ENCODE measurements at regions not wholly inside any gene's neighbourhood (a gene's known extent, or its start where the extent isn't known, plus 50 kb on each side); places are given as distances from the start of the nearest gene placed in this dataset.

GRCh38 chr18:22550861-22551260 is 133.1 kb upstream of the CTAGE1 start:
- no peaks in the 10 kb centered on the region for H3K36me3 ChIP-seq (ENCODE audit: control insufficient read depth in 2 of 2, extremely low read depth in 1 of 2, insufficient read depth in 1 of 2, low read length in 1 of 2)
- DNase-seq (no peak), ATAC-seq (replicated peaks in 1 of 4) (no peak)
- H3K27ac ChIP-seq (ENCODE audit: low read length) = no peak overlapping the region
- ChIA-PET CTCF (no interaction called here), POLR2A (no interaction called here)
- no peak overlapping the region for H3K4me3 ChIP-seq (ENCODE audit: control insufficient read depth in 1 of 2, extremely low read depth in 1 of 2, low read length in 1 of 2)
- WGBS (ENCODE audit: insufficient coverage) = no CpG with 5 or more reads among the region's 1 CpG
- H3K27me3 ChIP-seq (replicated peaks in 1 of 2; ENCODE audit: control insufficient read depth in 2 of 2, extremely low read depth in 1 of 2, insufficient read depth in 2 of 2, low read length in 1 of 2) = no peaks in the 10 kb centered on the region
- Mint-ChIP-seq H3K4me1 (no peaks in the 10 kb centered on the region), H3K4me3 (no peak overlapping the region), H3K9me3 (no peaks in the 10 kb centered on the region), H3K36me3 (no peaks in the 10 kb centered on the region), H3K27ac (no peak overlapping the region), H3K27me3 (peaks cover 2 to 5% of the 10 kb centered on the region in 2 donors)
- H3K4me1 ChIP-seq (ENCODE audit: control insufficient read depth in 1 of 2, extremely low read depth in 1 of 2, insufficient read depth in 2 of 2, low read length in 2 of 2) = no peaks in the 10 kb centered on the region
- no peaks in the 10 kb centered on the region for H3K9me3 ChIP-seq

- POLR2A ChIA-PET = no interaction called here
- DNase-seq (no peak), ATAC-seq (replicated peaks in 1 of 4) (no peak)
- Histone ChIP-seq H3K27me3 (replicated peaks in 1 of 2; ENCODE audit: control insufficient read depth in 2 of 2, extremely low read depth in 1 of 2, insufficient read depth in 2 of 2, low read length in 1 of 2) (no peaks in the 10 kb centered on the region), H3K9me3 (no peaks in the 10 kb centered on the region), H3K27ac (ENCODE audit: low read length) (no peak overlapping the region), H3K36me3 (ENCODE audit: control insufficient read depth in 2 of 2, extremely low read depth in 1 of 2, insufficient read depth in 1 of 2, low read length in 1 of 2) (no peaks in the 10 kb centered on the region), H3K4me3 (ENCODE audit: control insufficient read depth in 1 of 2, extremely low read depth in 1 of 2, low read length in 1 of 2) (no peak overlapping the region), H3K4me1 (ENCODE audit: control insufficient read depth in 1 of 2, extremely low read depth in 1 of 2, insufficient read depth in 2 of 2, low read length in 2 of 2) (no peaks in the 10 kb centered on the region)
- H3K27me3 Mint-ChIP-seq = peaks cover 2 to 7% of the 10 kb centered on the region in 2 donors
- no peaks in the 10 kb centered on the region for H3K4me1 Mint-ChIP-seq
- WGBS (ENCODE audit: insufficient coverage) = no CpG with 5 or more reads among the region's 5 CpGs
- H3K4me3 Mint-ChIP-seq = no peak overlapping the region
- CTCF ChIA-PET = no interaction called here
- no peaks in the 10 kb centered on the region for H3K36me3 Mint-ChIP-seq
- H3K27ac Mint-ChIP-seq = no peak overlapping the region
- no peaks in the 10 kb centered on the region for H3K9me3 Mint-ChIP-seq
These were observed 133.9 kb upstream of the CTAGE1 start for GRCh38 chr18:22551536-22552151.

- H3K27ac Mint-ChIP-seq = no peak overlapping the region
- H3K36me3 Mint-ChIP-seq = no peaks in the 10 kb centered on the region
- H3K9me3 Mint-ChIP-seq = no peaks in the 10 kb centered on the region
- DNase-seq = no peak
- POLR2A ChIA-PET = interaction anchor here in 1 of 2 donors (1.0 kb wide), 1 partner anchor 32 kb away, joined by 3 read pairs; no protein-coding TSS in a partner anchor
- H3K27me3 ChIP-seq (replicated peaks in 1 of 2; ENCODE audit: control insufficient read depth in 2 of 2, extremely low read depth in 1 of 2, insufficient read depth in 2 of 2, low read length in 1 of 2) = peaks cover 0 to 2% of the 10 kb centered on the region in 2 experiments
- H3K4me3 ChIP-seq (ENCODE audit: control insufficient read depth in 1 of 2, extremely low read depth in 1 of 2, low read length in 1 of 2) = no peak overlapping the region
- no peak overlapping the region for H3K27ac ChIP-seq (ENCODE audit: low read length)
- H3K9me3 ChIP-seq = no peaks in the 10 kb centered on the region
- no peak overlapping the region for H3K4me3 Mint-ChIP-seq
- ATAC-seq (replicated peaks in 1 of 4) = no peak
- H3K4me1 Mint-ChIP-seq = no peaks in the 10 kb centered on the region
- no peaks in the 10 kb centered on the region for H3K4me1 ChIP-seq (ENCODE audit: control insufficient read depth in 1 of 2, extremely low read depth in 1 of 2, insufficient read depth in 2 of 2, low read length in 2 of 2)
- H3K36me3 ChIP-seq (ENCODE audit: control insufficient read depth in 2 of 2, extremely low read depth in 1 of 2, insufficient read depth in 1 of 2, low read length in 1 of 2) = no peaks in the 10 kb centered on the region
- 86% methylated on average over 1 of the region's 3 CpGs for WGBS (ENCODE audit: insufficient coverage)
- peaks cover 6 to 13% of the 10 kb centered on the region in 2 donors for H3K27me3 Mint-ChIP-seq
- CTCF ChIA-PET = no interaction called here
These were observed 134.5 kb upstream of the CTAGE1 start for GRCh38 chr18:22552254-22552653.

GRCh38 chr18:22552899-22553460 is 135.3 kb upstream of the CTAGE1 start:
- no peak for DNase-seq
- no peaks in the 10 kb centered on the region for H3K36me3 Mint-ChIP-seq

GRCh38 chr18:22556222-22557167 is 138.8 kb upstream of the CTAGE1 start:
- Mint-ChIP-seq H3K9me3 (no peaks in the 10 kb centered on the region), H3K27ac (no peak overlapping the region), H3K36me3 (no peaks in the 10 kb centered on the region), H3K4me3 (no peak overlapping the region), H3K4me1 (peaks cover 5 to 10% (median 7%) of the 10 kb centered on the region in 3 donors), H3K27me3 (peaks cover 31 to 36% of the 10 kb centered on the region in 2 donors)
- Histone ChIP-seq H3K9me3 (no peaks in the 10 kb centered on the region), H3K27me3 (replicated peaks in 1 of 2; ENCODE audit: control insufficient read depth in 2 of 2, extremely low read depth in 1 of 2, insufficient read depth in 2 of 2, low read length in 1 of 2) (peaks cover 14% of the 10 kb centered on the region in 2 experiments), H3K4me1 (ENCODE audit: control insufficient read depth in 1 of 2, extremely low read depth in 1 of 2, insufficient read depth in 2 of 2, low read length in 2 of 2) (peaks cover 0 to 15% of the 10 kb centered on the region in 2 experiments), H3K4me3 (ENCODE audit: control insufficient read depth in 1 of 2, extremely low read depth in 1 of 2, low read length in 1 of 2) (no peak overlapping the region), H3K27ac (ENCODE audit: low read length) (no peak overlapping the region), H3K36me3 (ENCODE audit: control insufficient read depth in 2 of 2, extremely low read depth in 1 of 2, insufficient read depth in 1 of 2, low read length in 1 of 2) (no peaks in the 10 kb centered on the region)
- no peak for ATAC-seq (replicated peaks in 1 of 4)
- CTCF ChIA-PET = interaction anchor here in 1 of 2 donors (0.5 kb wide), 1 partner anchor 1375 kb away, joined by 3 read pairs; no protein-coding TSS in a partner anchor
- WGBS (ENCODE audit: insufficient coverage) = 46% methylated on average over 3 of the region's 8 CpGs
- no peak for DNase-seq
- POLR2A ChIA-PET = no interaction called here

More at GRCh38 chr18:22552899-22553460, 135.3 kb upstream of the CTAGE1 start:
- no peaks in the 10 kb centered on the region for H3K9me3 Mint-ChIP-seq
- WGBS (ENCODE audit: insufficient coverage) = 82% methylated on average over 2 of the region's 3 CpGs
- no peak overlapping the region for H3K4me3 ChIP-seq (ENCODE audit: control insufficient read depth in 1 of 2, extremely low read depth in 1 of 2, low read length in 1 of 2)
- no peak overlapping the region for H3K4me3 Mint-ChIP-seq
- no peak overlapping the region for H3K27ac ChIP-seq (ENCODE audit: low read length)
- H3K4me1 Mint-ChIP-seq = no peaks in the 10 kb centered on the region
- CTCF ChIA-PET = no interaction called here
- H3K27ac Mint-ChIP-seq = no peak overlapping the region
- H3K27me3 Mint-ChIP-seq = peaks cover 13 to 20% of the 10 kb centered on the region in 2 donors
- peaks cover 0 to 7% of the 10 kb centered on the region in 2 experiments for H3K27me3 ChIP-seq (replicated peaks in 1 of 2; ENCODE audit: control insufficient read depth in 2 of 2, extremely low read depth in 1 of 2, insufficient read depth in 2 of 2, low read length in 1 of 2)
- no peaks in the 10 kb centered on the region for H3K36me3 ChIP-seq (ENCODE audit: control insufficient read depth in 2 of 2, extremely low read depth in 1 of 2, insufficient read depth in 1 of 2, low read length in 1 of 2)
- POLR2A ChIA-PET = interaction anchor here in 1 of 2 donors (1.0 kb wide), 1 partner anchor 32 kb away, joined by 3 read pairs; no protein-coding TSS in a partner anchor
- no peaks in the 10 kb centered on the region for H3K9me3 ChIP-seq
- H3K4me1 ChIP-seq (ENCODE audit: control insufficient read depth in 1 of 2, extremely low read depth in 1 of 2, insufficient read depth in 2 of 2, low read length in 2 of 2) = no peaks in the 10 kb centered on the region
- ATAC-seq (replicated peaks in 1 of 4) = no peak

GRCh38 chr18:22557168-22557941 is 139.6 kb upstream of the CTAGE1 start:
- DNase-seq (no peak), ATAC-seq (replicated peaks in 1 of 4) (no peak)
- Histone ChIP-seq H3K27me3 (replicated peaks in 1 of 2; ENCODE audit: control insufficient read depth in 2 of 2, extremely low read depth in 1 of 2, insufficient read depth in 2 of 2, low read length in 1 of 2) (peaks cover 14% of the 10 kb centered on the region in 2 experiments), H3K4me3 (ENCODE audit: control insufficient read depth in 1 of 2, extremely low read depth in 1 of 2, low read length in 1 of 2) (no peak overlapping the region), H3K4me1 (ENCODE audit: control insufficient read depth in 1 of 2, extremely low read depth in 1 of 2, insufficient read depth in 2 of 2, low read length in 2 of 2) (peaks cover 0 to 15% of the 10 kb centered on the region in 2 experiments), H3K27ac (ENCODE audit: low read length) (no peak overlapping the region), H3K36me3 (ENCODE audit: control insufficient read depth in 2 of 2, extremely low read depth in 1 of 2, insufficient read depth in 1 of 2, low read length in 1 of 2) (no peaks in the 10 kb centered on the region), H3K9me3 (no peaks in the 10 kb centered on the region)
- peaks cover 5 to 10% (median 7%) of the 10 kb centered on the region in 3 donors for H3K4me1 Mint-ChIP-seq
- H3K4me3 Mint-ChIP-seq = no peak overlapping the region
- ChIA-PET CTCF (no interaction called here), POLR2A (no interaction called here)
- 84% methylated on average over 11 of the region's 12 CpGs for WGBS (ENCODE audit: insufficient coverage)
- peaks cover 34 to 40% of the 10 kb centered on the region in 2 donors for H3K27me3 Mint-ChIP-seq
- H3K36me3 Mint-ChIP-seq = no peaks in the 10 kb centered on the region
- no peaks in the 10 kb centered on the region for H3K9me3 Mint-ChIP-seq
- no peak overlapping the region for H3K27ac Mint-ChIP-seq
